ENCODE measurements at regions not wholly inside any gene's neighbourhood (a gene's known extent, or its start where the extent isn't known, plus 50 kb on each side); places are given as distances from the start of the nearest gene placed in this dataset.

DNA sequence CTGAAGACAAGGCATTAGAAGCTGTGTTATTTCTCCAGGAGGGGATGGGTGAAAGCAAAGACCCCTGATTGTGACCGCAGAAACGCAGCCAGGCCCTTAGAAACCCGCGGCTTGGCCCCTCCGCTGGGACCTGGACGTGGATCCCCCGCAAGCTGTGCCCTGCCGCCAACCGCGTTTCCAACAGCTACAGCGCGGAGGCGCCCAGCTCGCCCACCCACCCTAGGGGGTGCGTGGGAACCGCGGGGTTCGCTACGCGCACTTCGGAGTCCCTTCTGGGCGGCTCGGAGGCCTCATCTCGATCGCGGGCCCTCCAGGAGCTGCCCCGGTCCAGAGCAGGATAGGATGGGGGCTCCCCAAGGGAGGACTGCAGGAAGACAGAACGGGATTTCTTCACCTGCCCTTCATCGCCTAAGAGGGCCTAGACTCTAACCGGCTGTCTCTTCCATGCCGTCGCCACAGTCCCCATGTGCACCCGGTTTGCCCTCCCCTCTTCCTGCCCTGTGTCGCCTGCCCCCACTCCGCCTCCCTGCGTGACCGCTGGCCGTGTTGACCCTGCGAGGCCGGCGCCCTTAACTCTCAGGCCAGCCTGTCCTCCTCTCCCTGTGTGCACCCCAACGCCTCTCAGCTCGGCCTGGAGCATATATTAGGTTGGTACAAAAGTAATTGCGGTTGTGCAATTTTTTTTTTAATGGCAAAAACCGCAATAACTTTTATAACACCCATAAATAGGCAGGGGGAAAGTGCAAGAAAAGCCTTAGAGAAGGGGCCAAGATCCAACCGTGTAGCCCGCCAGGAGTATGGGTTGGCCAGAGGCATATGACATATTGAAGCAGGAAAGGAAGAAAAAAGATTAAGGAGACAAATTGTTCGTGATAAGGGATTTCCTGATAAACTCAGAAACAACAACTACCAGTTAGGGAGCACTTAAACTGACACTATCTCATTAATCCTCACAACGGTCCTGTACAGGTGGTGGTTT is 68.1 kb upstream of the FREM1 start:
- no peak for TF ChIP-seq POLR2A (IDR thresholded peaks at IDR 0.05; ENCODE audit: low read length)
- no peak for TF ChIP-seq GATA1 (IDR thresholded peaks at IDR 0.05; ENCODE audit: low read depth, low read length)
